ENCODE measurements at regions not wholly inside any gene's neighbourhood (a gene's known extent, or its start where the extent isn't known, plus 50 kb on each side); places are given as distances from the start of the nearest gene placed in this dataset.

DNA sequence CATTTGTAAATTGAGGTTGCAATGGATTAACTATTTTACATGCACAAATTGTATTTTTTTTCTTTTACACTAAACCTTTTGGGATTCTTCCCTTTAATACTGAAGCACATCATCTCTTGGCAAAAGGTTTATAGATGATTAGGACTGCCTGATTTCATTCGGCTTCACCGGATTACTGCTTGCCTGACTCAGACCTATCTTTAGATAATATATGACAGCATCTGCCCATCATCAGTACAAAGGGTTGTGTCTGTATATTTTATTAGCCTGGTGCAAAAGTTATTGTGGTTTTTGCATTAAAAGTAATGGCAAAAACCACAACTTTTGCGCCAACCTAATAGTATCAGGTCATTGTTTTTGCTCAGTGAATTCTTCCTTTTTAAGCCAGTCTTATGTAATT, 316.2 kb upstream of the HTR2A start:
- DNase-seq (ENCODE audit: low read depth) = no peak
- H3K4me3 ChIP-seq (ENCODE audit: low read depth, low read length) = no peak overlapping the region
- TF ChIP-seq, protein P1, sequence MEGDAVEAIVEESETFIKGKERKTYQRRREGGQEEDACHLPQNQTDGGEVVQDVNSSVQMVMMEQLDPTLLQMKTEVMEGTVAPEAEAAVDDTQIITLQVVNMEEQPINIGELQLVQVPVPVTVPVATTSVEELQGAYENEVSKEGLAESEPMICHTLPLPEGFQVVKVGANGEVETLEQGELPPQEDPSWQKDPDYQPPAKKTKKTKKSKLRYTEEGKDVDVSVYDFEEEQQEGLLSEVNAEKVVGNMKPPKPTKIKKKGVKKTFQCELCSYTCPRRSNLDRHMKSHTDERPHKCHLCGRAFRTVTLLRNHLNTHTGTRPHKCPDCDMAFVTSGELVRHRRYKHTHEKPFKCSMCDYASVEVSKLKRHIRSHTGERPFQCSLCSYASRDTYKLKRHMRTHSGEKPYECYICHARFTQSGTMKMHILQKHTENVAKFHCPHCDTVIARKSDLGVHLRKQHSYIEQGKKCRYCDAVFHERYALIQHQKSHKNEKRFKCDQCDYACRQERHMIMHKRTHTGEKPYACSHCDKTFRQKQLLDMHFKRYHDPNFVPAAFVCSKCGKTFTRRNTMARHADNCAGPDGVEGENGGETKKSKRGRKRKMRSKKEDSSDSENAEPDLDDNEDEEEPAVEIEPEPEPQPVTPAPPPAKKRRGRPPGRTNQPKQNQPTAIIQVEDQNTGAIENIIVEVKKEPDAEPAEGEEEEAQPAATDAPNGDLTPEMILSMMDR (conservative IDR thresholded peaks at IDR 0.05; ENCODE audit: low read depth, low read length) = no peak

DNA sequence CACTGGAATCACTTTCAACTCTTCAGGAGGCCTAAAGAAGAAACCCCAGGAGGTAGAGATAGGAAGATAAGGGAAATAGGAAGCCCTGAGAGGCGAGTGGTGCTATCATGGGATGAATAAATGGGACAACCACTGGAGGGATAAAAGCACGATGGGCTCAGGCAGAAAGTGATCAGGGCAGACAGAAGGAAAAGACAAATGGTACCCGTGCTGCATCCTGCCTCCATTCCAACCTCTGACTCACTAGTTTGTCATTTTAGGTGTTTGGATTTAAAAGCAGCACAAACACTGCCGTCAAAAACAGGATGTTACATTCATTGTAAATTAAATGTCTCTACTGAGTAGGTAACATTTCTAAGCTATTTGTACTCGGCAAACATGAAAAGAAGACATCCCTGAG, 314.3 kb upstream of the HTR2A start:
- H3K4me3 ChIP-seq (ENCODE audit: low read depth, low read length) = no peak overlapping the region
- DNase-seq (ENCODE audit: low read depth) = no peak
- TF ChIP-seq, protein P1 (conservative IDR thresholded peaks at IDR 0.05; ENCODE audit: low read depth, low read length) = no peak

DNA sequence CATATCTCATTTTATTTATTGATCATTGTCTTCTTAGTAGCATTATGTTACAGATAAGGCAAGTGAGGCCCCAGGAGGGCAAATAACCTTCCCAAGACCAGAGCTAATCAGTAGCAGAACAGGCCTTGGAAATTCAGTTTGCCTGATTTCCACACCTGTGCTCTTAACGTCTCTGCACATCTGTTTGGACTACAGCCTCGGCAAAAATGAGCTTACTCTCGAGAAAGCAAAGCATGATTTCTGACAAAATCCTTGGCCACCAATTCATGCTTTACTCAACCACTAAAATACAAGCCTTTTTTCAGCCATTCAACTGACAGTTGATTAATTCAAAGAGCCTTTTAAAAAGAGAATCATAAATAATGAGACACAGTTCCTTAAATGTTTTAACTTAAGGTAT, 309.3 kb upstream of the HTR2A start:
- H3K4me3 ChIP-seq (ENCODE audit: low read depth, low read length) = no peak overlapping the region
- TF ChIP-seq, protein P1 (conservative IDR thresholded peaks at IDR 0.05; ENCODE audit: low read depth, low read length) = no peak
- DNase-seq (ENCODE audit: low read depth) = no peak

DNA sequence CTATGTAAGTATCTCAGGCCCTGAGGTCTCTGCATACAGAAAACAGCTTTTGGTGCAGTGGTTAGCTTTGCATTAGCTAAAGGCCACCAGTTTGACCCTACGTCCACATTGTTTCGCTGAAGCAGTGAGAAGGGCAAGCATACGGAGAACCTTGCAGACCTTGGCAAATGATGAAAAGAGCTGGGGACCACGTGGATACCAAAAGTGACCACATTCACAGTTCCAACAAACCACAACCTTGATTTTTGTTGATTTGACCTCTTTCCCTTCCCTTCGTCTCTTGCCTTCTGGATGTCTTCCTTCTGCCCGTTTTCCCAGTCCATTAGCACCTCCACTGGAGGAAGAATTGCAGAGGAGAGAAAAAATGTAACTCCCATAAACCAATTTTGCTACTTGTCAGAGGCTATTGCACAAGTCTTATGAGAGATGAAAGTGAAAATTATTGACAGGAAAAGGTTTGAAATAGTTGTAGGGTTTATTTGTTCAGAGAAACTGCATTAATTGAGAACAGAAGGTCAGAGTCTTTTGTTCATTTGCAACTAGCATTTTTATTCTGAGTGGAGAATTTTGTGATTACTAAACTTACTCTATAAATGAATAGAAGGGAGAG, 293.9 kb upstream of the HTR2A start:
- no peak for DNase-seq (ENCODE audit: low read depth)
- TF ChIP-seq, protein P1 (conservative IDR thresholded peaks at IDR 0.05; ENCODE audit: low read depth, low read length) = no peak
- H3K4me3 ChIP-seq (ENCODE audit: low read depth, low read length) = no peak overlapping the region

DNA sequence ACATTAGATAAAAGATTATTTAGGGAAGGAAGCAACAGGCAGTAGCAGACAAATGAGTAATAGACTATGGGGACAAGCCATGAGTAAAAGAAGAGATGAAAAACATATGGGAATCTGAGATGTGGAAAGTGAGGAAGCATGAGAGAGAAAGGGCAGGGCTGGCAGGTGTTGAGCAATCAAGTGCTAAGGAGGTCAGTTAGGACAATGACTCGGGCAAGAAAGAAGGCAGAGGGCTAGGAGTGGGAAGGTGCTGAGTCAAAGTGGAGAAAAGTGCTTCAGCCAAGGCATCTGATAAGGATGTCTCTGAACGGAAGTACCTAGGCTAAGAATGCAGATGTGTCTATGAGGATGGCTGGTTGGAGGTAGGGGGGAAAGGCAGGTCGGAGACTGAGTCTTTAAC, 291.9 kb upstream of the HTR2A start:
- no peak overlapping the region for H3K4me3 ChIP-seq (ENCODE audit: low read depth, low read length)
- DNase-seq (ENCODE audit: low read depth) = no peak

DNA sequence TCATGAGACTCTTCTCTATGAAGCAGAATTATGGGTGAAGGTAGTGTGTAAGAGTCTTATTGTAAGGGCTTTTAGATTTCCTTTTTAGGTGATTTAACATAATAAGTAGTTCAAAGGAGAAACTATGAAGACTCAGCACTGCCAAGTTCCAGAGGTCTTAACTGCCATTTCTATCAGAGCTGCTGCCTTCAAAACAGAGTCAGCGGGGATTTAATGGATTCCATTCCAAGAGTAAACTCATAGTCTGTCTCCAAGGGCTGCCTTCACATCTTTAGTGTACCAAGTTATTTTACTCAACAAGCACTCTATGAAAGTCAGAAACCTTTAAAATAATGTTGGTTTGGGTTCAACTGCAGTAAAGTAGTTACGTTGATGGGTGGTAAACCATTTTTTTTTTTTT, 289.6 kb upstream of the HTR2A start:
- TF ChIP-seq, protein P1 (conservative IDR thresholded peaks at IDR 0.05; ENCODE audit: low read depth, low read length) = no peak
- no peak for DNase-seq (ENCODE audit: low read depth)
- no peak overlapping the region for H3K4me3 ChIP-seq (ENCODE audit: low read depth, low read length)

More for the DNA sequence above, 291.9 kb upstream of the HTR2A start:
- TF ChIP-seq, protein P1 (conservative IDR thresholded peaks at IDR 0.05; ENCODE audit: low read depth, low read length) = no peak

DNA sequence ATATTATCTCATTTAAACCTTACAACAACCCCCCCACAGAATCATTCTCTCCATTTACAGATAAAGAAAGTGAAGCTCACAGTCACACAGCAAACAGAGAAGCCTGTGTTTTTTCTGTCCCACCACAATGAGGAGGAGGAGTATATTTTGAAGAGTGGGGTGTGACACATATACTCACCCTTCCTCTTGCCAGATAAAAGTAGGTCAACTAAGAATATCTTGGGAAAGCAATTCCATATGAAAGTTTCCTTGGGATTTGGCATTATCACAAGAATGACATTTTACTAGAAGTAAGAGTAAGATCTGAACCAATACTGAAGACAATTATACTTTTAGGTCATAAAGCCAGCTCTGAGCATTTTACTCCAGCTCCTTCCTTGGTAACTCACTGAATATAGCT, 287.5 kb upstream of the HTR2A start:
- no peak for DNase-seq (ENCODE audit: low read depth)
- TF ChIP-seq, protein P1 (conservative IDR thresholded peaks at IDR 0.05; ENCODE audit: low read depth, low read length) = no peak
- no peak overlapping the region for H3K4me3 ChIP-seq (ENCODE audit: low read depth, low read length)
